ENCODE measurements at regions not wholly inside any gene's neighbourhood (a gene's known extent, or its start where the extent isn't known, plus 50 kb on each side); places are given as distances from the start of the nearest gene placed in this dataset.

DNA sequence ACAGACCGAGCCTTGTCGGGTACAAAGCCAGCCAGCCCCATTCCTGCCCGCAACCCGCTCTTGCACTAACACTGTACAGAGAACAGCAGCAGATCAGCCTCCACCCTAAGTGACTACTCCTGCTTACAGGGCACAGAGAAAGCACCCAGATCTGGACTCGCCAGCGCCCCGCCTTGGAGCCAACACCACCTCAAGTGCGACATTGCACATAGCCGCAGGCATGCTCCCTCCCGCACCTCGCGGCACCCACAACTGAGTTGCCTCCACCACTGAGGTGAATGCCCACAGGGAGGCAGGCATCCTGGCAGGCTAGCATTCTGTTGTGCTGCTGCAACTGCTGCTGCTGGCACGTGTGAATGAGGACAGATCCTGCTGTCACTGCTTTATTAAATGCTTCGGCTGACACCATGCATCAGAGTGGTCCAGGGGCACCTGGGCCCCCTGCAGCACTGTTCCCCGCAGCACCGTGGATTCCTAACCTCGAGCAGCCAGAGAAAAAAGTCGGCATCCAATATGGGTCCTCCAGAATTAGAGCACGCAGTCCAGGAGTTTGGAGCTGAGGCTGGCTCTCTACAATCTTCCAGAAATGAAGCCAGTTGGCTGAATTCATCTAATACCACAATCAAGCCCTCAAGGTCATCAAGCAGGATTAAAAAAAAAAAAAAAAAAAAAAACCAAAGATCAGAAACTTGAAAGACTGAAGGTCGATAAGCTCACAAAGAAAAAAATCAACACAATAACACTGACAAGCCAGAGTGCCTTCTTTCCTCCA lies 352.9 kb downstream of the GASK1B start:
- TF ChIP-seq ARNT (IDR thresholded peaks at IDR 0.05) (no peak), L3MBTL2 (conservative IDR thresholded peaks at IDR 0.05) (no peak), TARDBP (IDR thresholded peaks at IDR 0.05) (no peak), SP1 (IDR thresholded peaks at IDR 0.05) (no peak), HDGF (IDR thresholded peaks at IDR 0.05; ENCODE audit: borderline replicate concordance) (no peak), FOXM1 (IDR thresholded peaks at IDR 0.05; ENCODE audit: borderline replicate concordance) (no peak), BHLHE40 (IDR thresholded peaks at IDR 0.05; ENCODE audit: borderline replicate concordance) (no peak), LEF1 (IDR thresholded peaks at IDR 0.05; ENCODE audit: borderline replicate concordance) (no peak), ELF4 (IDR thresholded peaks at IDR 0.05) (no peak), FOXK2 (IDR thresholded peaks at IDR 0.05) (no peak), ZNF384 (IDR thresholded peaks at IDR 0.05) (no peak), SUZ12 (IDR thresholded peaks at IDR 0.05) (no peak), NFRKB (IDR thresholded peaks at IDR 0.05) (no peak)
- TF ChIP-seq, protein P1, sequence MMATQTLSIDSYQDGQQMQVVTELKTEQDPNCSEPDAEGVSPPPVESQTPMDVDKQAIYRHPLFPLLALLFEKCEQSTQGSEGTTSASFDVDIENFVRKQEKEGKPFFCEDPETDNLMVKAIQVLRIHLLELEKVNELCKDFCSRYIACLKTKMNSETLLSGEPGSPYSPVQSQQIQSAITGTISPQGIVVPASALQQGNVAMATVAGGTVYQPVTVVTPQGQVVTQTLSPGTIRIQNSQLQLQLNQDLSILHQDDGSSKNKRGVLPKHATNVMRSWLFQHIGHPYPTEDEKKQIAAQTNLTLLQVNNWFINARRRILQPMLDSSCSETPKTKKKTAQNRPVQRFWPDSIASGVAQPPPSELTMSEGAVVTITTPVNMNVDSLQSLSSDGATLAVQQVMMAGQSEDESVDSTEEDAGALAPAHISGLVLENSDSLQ (IDR thresholded peaks at IDR 0.05): no peak
